Esophagus muscularis mucosa (tissue), 4 donors: ENCODE measurements at regions not wholly inside any gene's neighbourhood (a gene's known extent, or its start where the extent isn't known, plus 50 kb on each side); places are given as distances from the start of the nearest gene placed in this dataset.

Experiments used
- DNase-seq: peaks from one replicate; pipeline ENCODE4 v3.0.0-alpha.2; 2017; ENCODE audit errors: extremely low spot score
- H3K27ac ChIP-seq, 4 donors: fragments of 200-600 bp; sonication (generic); replicated peaks in 1 of 4; 1 replicate in 3 of 4; 2 replicates in 1 of 4; pipeline ENCODE4 v1.5.1; 2016 to 2019; ENCODE audit warnings: mild to moderate bottlenecking in 1 of 4
- H3K27me3 ChIP-seq, 4 donors: fragments of 200-600 bp; sonication (generic); one replicate each; pipeline versions ENCODE4 v1.5.1 to v1.6.0; 2016 to 2019
- H3K36me3 ChIP-seq, 4 donors: fragments of 200-600 bp; sonication (generic); one replicate each; pipeline ENCODE4 v1.5.1; 2016 to 2019
- H3K4me1 ChIP-seq, 4 donors: fragments of 200-600 bp; sonication (generic); one replicate each; pipeline ENCODE4 v1.5.1; 2016 to 2019
- H3K4me3 ChIP-seq, 4 donors: fragments of 200-600 bp; sonication (generic); 1 replicate in 2 of 4; 2 replicates in 2 of 4; pipeline ENCODE4 v1.5.1; 2016 to 2019; ENCODE audit warnings: mild to moderate bottlenecking in 4 of 4, moderate library complexity in 1 of 4
- H3K9me3 ChIP-seq, 4 donors: fragments of 200-600 bp; sonication (generic); 1 replicate in 3 of 4; 2 replicates in 1 of 4; pipeline ENCODE4 v1.5.1; 2016 to 2019
- EP300 ChIP-seq: sonication (generic); formaldehyde crosslinking; IDR thresholded peaks from one replicate; pipeline ENCODE4 v1.6.1; 2017; ENCODE audit warnings: antibody characterized with exemption
- POLR2A ChIP-seq: fragments of 450-650 bp; IDR thresholded peaks from one replicate; pipeline ENCODE4 v1.6.1; 2017; ENCODE audit warnings: antibody characterized with exemption, moderate library complexity, mild to moderate bottlenecking, low read depth
- POLR2AphosphoS5 ChIP-seq, 2 donors: sonication (generic); formaldehyde crosslinking; IDR thresholded peaks; one replicate each; pipeline ENCODE4 v1.6.1; 2017; ENCODE audit warnings: antibody characterized with exemption in 2 of 2
- WGBS: methylation state at CpG from one replicate; pipeline ENCODE4 v1.1.5; 2018; 5-methylcytosine and 5-hydroxymethylcytosine counted together
- intact Hi-C: fragments of 100-400 bp; cut with DNase I; formaldehyde crosslinking; loops from one replicate; pipeline ENCODE4 v1.15.1; 2023
- TF ChIP-seq, protein P1 (sequence below), 3 experiments: fragments of 200-600 bp in 2 of 3; fragments of 450-650 bp in 1 of 3; sonication (generic) in 2 of 3; IDR thresholded peaks; one replicate each; pipeline ENCODE4 v1.5.1; 2017 to 2019; ENCODE audit warnings: antibody characterized with exemption in 3 of 3, mild to moderate bottlenecking in 2 of 3, moderate library complexity in 1 of 3

DNA sequence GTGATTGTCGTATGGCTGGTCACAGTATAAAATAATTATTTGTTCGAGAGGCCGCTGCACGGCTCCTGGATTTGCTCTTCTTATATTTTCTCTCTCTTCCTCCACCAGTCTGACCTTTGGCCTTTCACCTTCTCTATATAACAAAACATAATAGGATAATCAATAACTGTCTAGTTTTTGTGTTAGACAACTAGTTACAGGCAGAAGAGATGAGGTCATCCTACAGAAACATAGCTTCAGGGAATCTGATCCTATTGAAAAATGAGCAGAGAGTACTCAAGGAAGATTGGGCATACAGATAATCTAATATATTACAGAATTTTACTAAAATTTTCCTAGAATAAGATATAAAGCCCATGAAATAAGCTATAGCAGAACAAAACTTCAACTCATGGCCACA lies 731.3 kb upstream of the SLC39A10 start:
- Histone ChIP-seq H3K27me3 (no peaks in the 10 kb centered on the region), H3K4me3 (no peak overlapping the region), H3K27ac (no peak overlapping the region), H3K36me3 (no peaks in the 10 kb centered on the region), H3K4me1 (no peaks in the 10 kb centered on the region), H3K9me3 (no peaks in the 10 kb centered on the region)
- TF ChIP-seq POLR2A (no peak), EP300 (no peak), POLR2AphosphoS5 (IDR thresholded peaks at IDR 0.05) (no peak)
- TF ChIP-seq, protein P1, sequence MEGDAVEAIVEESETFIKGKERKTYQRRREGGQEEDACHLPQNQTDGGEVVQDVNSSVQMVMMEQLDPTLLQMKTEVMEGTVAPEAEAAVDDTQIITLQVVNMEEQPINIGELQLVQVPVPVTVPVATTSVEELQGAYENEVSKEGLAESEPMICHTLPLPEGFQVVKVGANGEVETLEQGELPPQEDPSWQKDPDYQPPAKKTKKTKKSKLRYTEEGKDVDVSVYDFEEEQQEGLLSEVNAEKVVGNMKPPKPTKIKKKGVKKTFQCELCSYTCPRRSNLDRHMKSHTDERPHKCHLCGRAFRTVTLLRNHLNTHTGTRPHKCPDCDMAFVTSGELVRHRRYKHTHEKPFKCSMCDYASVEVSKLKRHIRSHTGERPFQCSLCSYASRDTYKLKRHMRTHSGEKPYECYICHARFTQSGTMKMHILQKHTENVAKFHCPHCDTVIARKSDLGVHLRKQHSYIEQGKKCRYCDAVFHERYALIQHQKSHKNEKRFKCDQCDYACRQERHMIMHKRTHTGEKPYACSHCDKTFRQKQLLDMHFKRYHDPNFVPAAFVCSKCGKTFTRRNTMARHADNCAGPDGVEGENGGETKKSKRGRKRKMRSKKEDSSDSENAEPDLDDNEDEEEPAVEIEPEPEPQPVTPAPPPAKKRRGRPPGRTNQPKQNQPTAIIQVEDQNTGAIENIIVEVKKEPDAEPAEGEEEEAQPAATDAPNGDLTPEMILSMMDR (IDR thresholded peaks at IDR 0.05) = no peak
- intact Hi-C loops = no loop called here
- no peak for DNase-seq
- 81% methylated on average over 4 of the region's 4 CpGs for WGBS

DNA sequence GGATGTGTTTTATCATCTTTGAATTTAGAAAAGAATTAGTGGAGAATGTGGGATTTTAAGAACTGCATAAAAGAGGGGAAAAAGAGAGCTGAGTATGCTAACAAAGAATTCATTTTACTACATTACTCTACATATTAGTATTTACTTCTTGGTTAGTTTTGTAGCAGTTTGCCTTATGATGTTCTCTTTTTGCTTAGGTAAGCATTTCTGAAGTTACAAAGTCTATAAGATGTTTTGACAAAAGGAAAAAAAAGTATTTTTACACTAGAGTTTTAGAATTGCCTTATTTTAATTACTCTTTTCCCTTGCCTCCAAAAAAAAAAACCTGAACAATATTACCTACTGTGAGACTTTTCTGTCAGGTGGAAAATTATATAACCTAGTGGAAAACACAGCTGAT lies 739.5 kb upstream of the SLC39A10 start:
- TF ChIP-seq, protein P1 (IDR thresholded peaks at IDR 0.05) = no peak
- no peak for TF ChIP-seq POLR2A
- no peak for TF ChIP-seq POLR2AphosphoS5 (IDR thresholded peaks at IDR 0.05)
- TF ChIP-seq EP300 = no peak
- intact Hi-C loops = no loop called here
- no peaks in the 10 kb centered on the region for H3K4me1 ChIP-seq

DNA sequence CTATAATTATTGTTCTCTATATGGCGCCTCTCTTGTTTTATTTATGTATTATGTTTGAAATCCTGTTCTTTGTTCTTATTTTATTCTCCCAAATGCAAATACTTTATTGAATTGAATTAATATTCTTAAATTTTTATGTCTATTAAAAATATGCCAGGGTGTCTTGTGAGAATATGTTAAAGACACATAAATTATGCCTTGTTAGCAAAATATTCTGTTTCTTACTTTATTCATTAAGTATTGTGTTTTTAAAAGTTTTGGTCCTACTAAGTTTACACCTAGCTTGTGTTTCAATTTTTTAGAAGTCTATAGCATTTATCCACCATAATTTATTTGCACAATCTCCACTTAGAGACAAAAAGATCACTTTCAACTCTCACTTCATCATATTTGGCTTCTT lies 741.5 kb upstream of the SLC39A10 start:
- Histone ChIP-seq H3K9me3 (no peaks in the 10 kb centered on the region), H3K4me3 (no peak overlapping the region), H3K27me3 (no peaks in the 10 kb centered on the region), H3K27ac (no peak overlapping the region), H3K36me3 (no peaks in the 10 kb centered on the region), H3K4me1 (no peaks in the 10 kb centered on the region)
- DNase-seq = no peak
- TF ChIP-seq POLR2A (no peak), POLR2AphosphoS5 (IDR thresholded peaks at IDR 0.05) (no peak), EP300 (no peak)
- 86% methylated on average over 1 of the region's 1 CpG for WGBS
- intact Hi-C loops = no loop called here

More for the DNA sequence above, 739.5 kb upstream of the SLC39A10 start:
- Histone ChIP-seq H3K4me3 (no peak overlapping the region), H3K9me3 (no peaks in the 10 kb centered on the region), H3K27me3 (no peaks in the 10 kb centered on the region), H3K36me3 (no peaks in the 10 kb centered on the region), H3K27ac (no peak overlapping the region)
- no peak for DNase-seq

DNA sequence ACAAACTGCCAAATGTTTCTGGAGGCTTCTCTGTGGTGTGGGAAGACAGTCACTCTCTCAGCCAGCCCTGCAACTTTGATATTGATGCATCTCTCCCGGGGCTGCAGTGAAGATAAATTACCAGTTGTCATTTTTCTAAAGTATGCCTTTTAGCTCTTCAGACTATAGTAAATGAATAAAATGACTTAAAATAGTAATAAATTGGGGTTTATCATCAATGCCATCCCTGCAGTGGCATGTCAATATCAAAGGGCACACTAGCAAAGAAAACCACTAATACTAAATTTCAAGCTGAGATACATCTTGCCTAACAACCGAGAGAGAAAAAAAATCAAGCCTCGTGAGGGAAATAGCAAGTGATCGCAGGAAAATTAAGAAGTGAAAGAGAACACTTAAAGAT lies 749.5 kb upstream of the SLC39A10 start:
- no peaks in the 10 kb centered on the region for H3K27me3 ChIP-seq
- H3K4me1 ChIP-seq = no peaks in the 10 kb centered on the region
- TF ChIP-seq EP300 (no peak), POLR2A (no peak), POLR2AphosphoS5 (IDR thresholded peaks at IDR 0.05) (no peak)
- TF ChIP-seq, protein P1 (IDR thresholded peaks at IDR 0.05) = no peak
- H3K4me3 ChIP-seq = no peak overlapping the region
- intact Hi-C loops = no loop called here
- 69% methylated on average over 4 of the region's 4 CpGs for WGBS
- no peaks in the 10 kb centered on the region for H3K36me3 ChIP-seq
- H3K27ac ChIP-seq = no peak overlapping the region
- no peak for DNase-seq
- H3K9me3 ChIP-seq = no peaks in the 10 kb centered on the region

DNA sequence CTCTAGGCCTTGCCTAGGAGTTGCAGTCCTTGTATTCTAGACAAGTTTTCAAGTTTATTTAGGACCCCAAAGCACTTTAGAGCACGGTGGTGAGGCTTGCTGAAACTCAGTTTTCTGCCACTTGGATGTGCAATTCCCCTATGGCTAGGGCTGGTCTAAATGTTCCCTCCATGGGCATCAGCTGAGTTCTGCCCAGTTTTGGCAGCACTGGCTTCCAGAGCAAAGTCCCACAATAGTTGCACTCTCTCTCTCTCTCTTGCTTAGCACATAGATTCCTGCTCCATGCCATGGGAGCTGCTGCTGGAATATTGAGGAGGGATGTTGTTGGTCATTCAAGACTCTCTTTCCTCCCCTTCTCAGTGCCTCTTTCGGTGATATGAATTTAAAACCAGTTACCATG lies 760.2 kb upstream of the SLC39A10 start:
- Histone ChIP-seq H3K27me3 (no peaks in the 10 kb centered on the region), H3K27ac (no peak overlapping the region), H3K9me3 (no peaks in the 10 kb centered on the region), H3K4me3 (no peak overlapping the region), H3K36me3 (no peaks in the 10 kb centered on the region), H3K4me1 (no peaks in the 10 kb centered on the region)
- DNase-seq = no peak
- intact Hi-C loops = no loop called here
- WGBS = 71% methylated on average over 1 of the region's 2 CpGs
- TF ChIP-seq, protein P1 (IDR thresholded peaks at IDR 0.05) = no peak
- TF ChIP-seq POLR2AphosphoS5 (IDR thresholded peaks at IDR 0.05) = no peak
- TF ChIP-seq EP300 = no peak
- TF ChIP-seq POLR2A = no peak
